ENCODE measurements at regions not wholly inside any gene's neighbourhood (a gene's known extent, or its start where the extent isn't known, plus 50 kb on each side); places are given as distances from the start of the nearest gene placed in this dataset.
A peak's percentile ranks its signal among the peaks of the same experiment; 100 is the strongest.

GRCh38 chr4:81922313-81922712 lies 450.6 kb upstream of the RASGEF1B start:
- no peak for TF ChIP-seq Cebpa-rat (IDR thresholded peaks at IDR 0.05)
- Histone ChIP-seq H3K9ac (no peak overlapping the region), H3K4me1 (peaks cover 30% of the 10 kb centered on the region), H4K20me1 (no peaks in the 10 kb centered on the region), H3K9me3 (no peaks in the 10 kb centered on the region), H3K36me3 (no peaks in the 10 kb centered on the region), H3K27me3 (no peaks in the 10 kb centered on the region), H3K27ac (no peak overlapping the region), H3K4me2 (peak overlapping the region; percentile 17; the same call in 1 of the 2 replicates), H3K4me3 (no peak overlapping the region)

GRCh38 chr4:81921751-81922159 lies 450.0 kb upstream of the RASGEF1B start:
- Histone ChIP-seq H3K9ac (no peak overlapping the region), H3K27ac (no peak overlapping the region)

GRCh38 chr4:81919810-81920209 lies 448.1 kb upstream of the RASGEF1B start:
- peaks cover 20% of the 10 kb centered on the region for H3K4me1 ChIP-seq
- H3K4me3 ChIP-seq = no peak overlapping the region
- H3K9ac ChIP-seq = no peak overlapping the region
- H4K20me1 ChIP-seq = no peaks in the 10 kb centered on the region
- no peak for TF ChIP-seq Cebpa-rat (IDR thresholded peaks at IDR 0.05)
- no peaks in the 10 kb centered on the region for H3K27me3 ChIP-seq
- H3K9me3 ChIP-seq = no peaks in the 10 kb centered on the region
- no peak overlapping the region for H3K4me2 ChIP-seq
- no peak overlapping the region for H3K27ac ChIP-seq
- no peaks in the 10 kb centered on the region for H3K36me3 ChIP-seq

More at GRCh38 chr4:81921751-81922159, 450.0 kb upstream of the RASGEF1B start:
- no peaks in the 10 kb centered on the region for H3K27me3 ChIP-seq
- H3K4me3 ChIP-seq = no peak overlapping the region
- peak overlapping the region; percentile 17; the same call in 1 of the 2 replicates for H3K4me2 ChIP-seq
- TF ChIP-seq Cebpa-rat (IDR thresholded peaks at IDR 0.05) = no peak
- H3K4me1 ChIP-seq = peaks cover 30% of the 10 kb centered on the region
- no peaks in the 10 kb centered on the region for H4K20me1 ChIP-seq
- H3K36me3 ChIP-seq = no peaks in the 10 kb centered on the region
- no peaks in the 10 kb centered on the region for H3K9me3 ChIP-seq

- H3K27ac ChIP-seq = no peak overlapping the region
- H3K27me3 ChIP-seq = no peaks in the 10 kb centered on the region
- no peak overlapping the region for H3K4me2 ChIP-seq
- H3K4me3 ChIP-seq = no peak overlapping the region
- peaks cover 20% of the 10 kb centered on the region for H3K4me1 ChIP-seq
- no peaks in the 10 kb centered on the region for H4K20me1 ChIP-seq
- no peaks in the 10 kb centered on the region for H3K36me3 ChIP-seq
- no peak overlapping the region for H3K9ac ChIP-seq
- no peak for TF ChIP-seq Cebpa-rat (IDR thresholded peaks at IDR 0.05)
- H3K9me3 ChIP-seq = no peaks in the 10 kb centered on the region
These were observed 447.5 kb upstream of the RASGEF1B start for GRCh38 chr4:81919223-81919622.

- Histone ChIP-seq H3K9ac (no peak overlapping the region), H3K27me3 (no peaks in the 10 kb centered on the region), H3K4me3 (no peak overlapping the region), H3K4me2 (no peak overlapping the region), H3K9me3 (no peaks in the 10 kb centered on the region), H4K20me1 (no peaks in the 10 kb centered on the region), H3K27ac (no peak overlapping the region), H3K4me1 (no peaks in the 10 kb centered on the region), H3K36me3 (no peaks in the 10 kb centered on the region)
- TF ChIP-seq Cebpa-rat (IDR thresholded peaks at IDR 0.05) = no peak
These were observed 443.7 kb upstream of the RASGEF1B start for GRCh38 chr4:81915430-81915829.

GRCh38 chr4:81914623-81915022 lies 442.9 kb upstream of the RASGEF1B start:
- H3K4me2 ChIP-seq = no peak overlapping the region
- no peak for TF ChIP-seq Cebpa-rat (IDR thresholded peaks at IDR 0.05)

GRCh38 chr4:81913427-81913879 lies 441.7 kb upstream of the RASGEF1B start:
- Histone ChIP-seq H3K4me3 (no peak overlapping the region), H3K9ac (no peak overlapping the region), H3K36me3 (no peaks in the 10 kb centered on the region), H4K20me1 (no peaks in the 10 kb centered on the region), H3K4me1 (no peaks in the 10 kb centered on the region), H3K27me3 (no peaks in the 10 kb centered on the region), H3K4me2 (no peak overlapping the region), H3K9me3 (no peaks in the 10 kb centered on the region), H3K27ac (no peak overlapping the region)
- TF ChIP-seq Cebpa-rat (IDR thresholded peaks at IDR 0.05) = no peak

More at GRCh38 chr4:81914623-81915022, 442.9 kb upstream of the RASGEF1B start:
- H4K20me1 ChIP-seq = no peaks in the 10 kb centered on the region
- no peak overlapping the region for H3K9ac ChIP-seq
- H3K4me1 ChIP-seq = no peaks in the 10 kb centered on the region
- no peaks in the 10 kb centered on the region for H3K9me3 ChIP-seq
- no peak overlapping the region for H3K27ac ChIP-seq
- H3K4me3 ChIP-seq = no peak overlapping the region
- H3K36me3 ChIP-seq = no peaks in the 10 kb centered on the region
- no peaks in the 10 kb centered on the region for H3K27me3 ChIP-seq

- Histone ChIP-seq H3K9me3 (no peaks in the 10 kb centered on the region), H3K4me3 (no peak overlapping the region), H3K27ac (no peak overlapping the region)
These were observed 440.8 kb upstream of the RASGEF1B start for GRCh38 chr4:81912376-81913030.

GRCh38 chr4:81906905-81907304 lies 435.2 kb upstream of the RASGEF1B start:
- H3K4me2 ChIP-seq = no peak overlapping the region
- no peaks in the 10 kb centered on the region for H3K27me3 ChIP-seq
- no peak for TF ChIP-seq Cebpa-rat (IDR thresholded peaks at IDR 0.05)
- H3K36me3 ChIP-seq = no peaks in the 10 kb centered on the region
- no peaks in the 10 kb centered on the region for H3K4me1 ChIP-seq
- H3K4me3 ChIP-seq = no peak overlapping the region
- no peaks in the 10 kb centered on the region for H3K9me3 ChIP-seq
- H4K20me1 ChIP-seq = no peaks in the 10 kb centered on the region
- no peak overlapping the region for H3K9ac ChIP-seq
- H3K27ac ChIP-seq = no peak overlapping the region

More at GRCh38 chr4:81912376-81913030, 440.8 kb upstream of the RASGEF1B start:
- no peak overlapping the region for H3K4me2 ChIP-seq
- no peak; the same call in 1 of the 2 replicates for TF ChIP-seq Cebpa-rat (IDR thresholded peaks at IDR 0.05)
- H3K27me3 ChIP-seq = no peaks in the 10 kb centered on the region
- no peaks in the 10 kb centered on the region for H3K4me1 ChIP-seq
- no peaks in the 10 kb centered on the region for H3K36me3 ChIP-seq
- H3K9ac ChIP-seq = no peak overlapping the region
- no peaks in the 10 kb centered on the region for H4K20me1 ChIP-seq

GRCh38 chr4:81905971-81906370 lies 434.3 kb upstream of the RASGEF1B start:
- Histone ChIP-seq H3K4me3 (no peak overlapping the region), H3K4me1 (no peaks in the 10 kb centered on the region), H3K27ac (no peak overlapping the region), H3K36me3 (no peaks in the 10 kb centered on the region), H4K20me1 (no peaks in the 10 kb centered on the region), H3K9ac (no peak overlapping the region), H3K4me2 (no peak overlapping the region), H3K27me3 (no peaks in the 10 kb centered on the region), H3K9me3 (no peaks in the 10 kb centered on the region)
- no peak for TF ChIP-seq Cebpa-rat (IDR thresholded peaks at IDR 0.05)

All from BLaER1 (cell line).